Adrenal gland (tissue), 9 donors: ENCODE measurements at regions not wholly inside any gene's neighbourhood (a gene's known extent, or its start where the extent isn't known, plus 50 kb on each side); places are given as distances from the start of the nearest gene placed in this dataset.

Experiments
- DNase-seq, 7 donors: peaks; one replicate each; pipeline ENCODE4 v3.0.0-alpha.2; 2019 to 2020
- H3K27ac ChIP-seq, 5 donors: fragments of 200-600 bp; sonication (generic) in 4 of 5; 1 replicate in 3 of 5; 2 replicates in 2 of 5; pipeline versions ENCODE4 v1.5.1 to v1.8.0; 2016 to 2020; ENCODE audit warnings: mild to moderate bottlenecking in 1 of 5
- H3K27me3 ChIP-seq: fragments of 200-600 bp; 2 replicates; pipeline ENCODE4 v1.8.0; 2021
- H3K36me3 ChIP-seq, 2 donors: fragments of 200-600 bp; replicated peaks in 1 of 2; 1 replicate in 1 of 2; 2 replicates in 1 of 2; pipeline versions ENCODE4 v1.5.1 to v1.8.0; 2018 to 2022
- H3K4me1 ChIP-seq, 2 donors: fragments of 200-600 bp; replicated peaks in 1 of 2; 1 replicate in 1 of 2; 2 replicates in 1 of 2; pipeline versions ENCODE4 v1.5.1 to v1.8.0; 2018 to 2021
- H3K4me3 ChIP-seq, 4 donors: fragments of 200-600 bp; sonication (generic) in 3 of 4; one replicate each; pipeline ENCODE4 v1.5.1; 2016 to 2018
- H3K9me3 ChIP-seq, 3 donors: fragments of 200-600 bp; sonication (generic) in 1 of 3; replicated peaks in 1 of 3; 1 replicate in 2 of 3; 2 replicates in 1 of 3; pipeline versions ENCODE4 v1.5.1 to v1.8.0; 2016 to 2021
- CTCF ChIP-seq, 6 experiments: fragments of 450-650 bp in 4 of 6; fragments of 200-600 bp in 2 of 6; sonication (generic) in 1 of 6; IDR thresholded peaks; 1 replicate in 5 of 6; 2 replicates in 1 of 6; pipeline versions ENCODE4 v1.5.1 to v1.8.0; 2016 to 2021; ENCODE audit warnings: antibody characterized with exemption in 6 of 6, mild to moderate bottlenecking in 2 of 6, moderate library complexity in 1 of 6
- POLR2A ChIP-seq, 2 donors: fragments of 450-650 bp; IDR thresholded peaks; one replicate each; pipeline ENCODE4 v1.6.1; 2017; ENCODE audit warnings: antibody characterized with exemption in 2 of 2, mild to moderate bottlenecking in 2 of 2, moderate library complexity in 1 of 2
- WGBS, 4 donors: extraction: QIAGEN DNeasy Blood & Tissue Kit in 2 of 4; methylation state at CpG; one replicate each; pipeline versions ENCODE4 v1.1.5 to v1.1.7; 2013 to 2017; 5-methylcytosine and 5-hydroxymethylcytosine counted together
- intact Hi-C, 2 donors: fragments of 100-400 bp; cut with DNase I; formaldehyde crosslinking; loops; one replicate each; pipeline versions ENCODE4 v1.14.1 to v1.15.0; 2022 to 2023
- donor health status: healthy with polysubstance abuse.
- donor health status: Bipolar disorder and iron deficiency.
- donor health status: DM: yes; HTN: yes; CAD: no.
- donor health status: DM: no; HTN: no; CAD: no.
- donor health status: DM: no; HTN: no; CAD: no.

- no peak for DNase-seq
- H3K9me3 ChIP-seq: no peaks in the 10 kb centered on the region
- no peak for TF ChIP-seq CTCF (IDR thresholded peaks at IDR 0.05)
- TF ChIP-seq POLR2A (IDR thresholded peaks at IDR 0.05): no peak
- no peaks in the 10 kb centered on the region for H3K27me3 ChIP-seq
- no peaks in the 10 kb centered on the region for H3K4me1 ChIP-seq
- 29 to 49% (median 37%) methylated on average over 6 of the region's 6 CpGs for WGBS, 4 donors
- H3K27ac ChIP-seq: no peak overlapping the region
- intact Hi-C loops: no loop called here
- H3K4me3 ChIP-seq: no peak overlapping the region
- no peaks in the 10 kb centered on the region for H3K36me3 ChIP-seq
These were observed 89.3 kb upstream of the OPCML start for GRCh38 chr11:133621611-133622010.

GRCh38 chr11:133619973-133620372 lies 87.7 kb upstream of the OPCML start:
- H3K4me3 ChIP-seq: no peak overlapping the region
- peaks cover 0 to 9% (median 0%) of the 10 kb centered on the region in 3 donors for H3K9me3 ChIP-seq
- no peak for DNase-seq
- no peaks in the 10 kb centered on the region for H3K4me1 ChIP-seq
- H3K27me3 ChIP-seq: no peaks in the 10 kb centered on the region
- intact Hi-C loops: no loop called here
- TF ChIP-seq CTCF (IDR thresholded peaks at IDR 0.05): no peak
- TF ChIP-seq POLR2A (IDR thresholded peaks at IDR 0.05): no peak
- WGBS, 4 donors: 39 to 50% (median 47%) methylated on average over 2 of the region's 2 CpGs
- no peaks in the 10 kb centered on the region for H3K36me3 ChIP-seq
- no peak overlapping the region for H3K27ac ChIP-seq

GRCh38 chr11:133619397-133619796 lies 87.1 kb upstream of the OPCML start:
- TF ChIP-seq CTCF (IDR thresholded peaks at IDR 0.05) (no peak), POLR2A (IDR thresholded peaks at IDR 0.05) (no peak)
- H3K4me3 ChIP-seq: no peak overlapping the region
- no peaks in the 10 kb centered on the region for H3K36me3 ChIP-seq
- intact Hi-C loops: no loop called here
- 49 to 77% (median 57%) methylated on average over 2 of the region's 2 CpGs for WGBS, 4 donors
- H3K27ac ChIP-seq: no peak overlapping the region
- H3K4me1 ChIP-seq: no peaks in the 10 kb centered on the region
- peaks cover 0 to 9% (median 0%) of the 10 kb centered on the region in 3 donors for H3K9me3 ChIP-seq
- no peak for DNase-seq
- no peaks in the 10 kb centered on the region for H3K27me3 ChIP-seq

GRCh38 chr11:133618544-133618943 lies 86.2 kb upstream of the OPCML start:
- intact Hi-C loops: no loop called here
- Histone ChIP-seq H3K4me3 (no peak overlapping the region), H3K9me3 (peaks cover 0 to 9% (median 0%) of the 10 kb centered on the region in 3 donors), H3K27ac (no peak overlapping the region), H3K36me3 (no peaks in the 10 kb centered on the region), H3K27me3 (no peaks in the 10 kb centered on the region), H3K4me1 (no peaks in the 10 kb centered on the region)
- no peak for TF ChIP-seq POLR2A (IDR thresholded peaks at IDR 0.05)
- TF ChIP-seq CTCF (IDR thresholded peaks at IDR 0.05): no peak
- WGBS, 4 donors: 73 to 81% (median 75%) methylated on average over 9 of the region's 9 CpGs
- no peak for DNase-seq
